Transverse colon (tissue), 4 donors: ENCODE measurements at regions not wholly inside any gene's neighbourhood (a gene's known extent, or its start where the extent isn't known, plus 50 kb on each side); places are given as distances from the start of the nearest gene placed in this dataset.
"Not testable (repeated sequence)": the region's sequence is repeated elsewhere in the genome, so short reads cannot be mapped to it uniquely, and the experiment has no call there.

ENCODE experiments used
- DNase-seq: peaks from one replicate; pipeline ENCODE4 v3.0.0-alpha.2; 2019
- H3K27ac ChIP-seq, 4 donors: fragments of 200-600 bp; sonication (generic); 2 replicates each; pipeline ENCODE4 v1.5.1; 2016 to 2018; ENCODE audit warnings: inconsistent platforms in 4 of 4
- H3K27me3 ChIP-seq: fragments of 200-600 bp; sonication (generic); 2 replicates; pipeline ENCODE4 v1.5.1; 2017; ENCODE audit warnings: inconsistent platforms
- H3K36me3 ChIP-seq, 4 donors: fragments of 200-600 bp; sonication (generic); 2 replicates each; pipeline ENCODE4 v1.5.1; 2017 to 2019; ENCODE audit warnings: inconsistent platforms in 4 of 4
- H3K4me1 ChIP-seq, 4 donors: fragments of 200-600 bp; sonication (generic); 2 replicates each; pipeline ENCODE4 v1.5.1; 2017 to 2020; ENCODE audit warnings: inconsistent platforms in 4 of 4
- H3K4me3 ChIP-seq, 4 donors: fragments of 200-600 bp; sonication (generic); 1 replicate in 1 of 4; 2 replicates in 3 of 4; pipeline versions ENCODE4 v1.5.1 to v1.6.1; 2017 to 2019; ENCODE audit warnings: inconsistent platforms in 4 of 4
- H3K9me3 ChIP-seq, 2 donors: fragments of 200-600 bp; sonication (generic); 2 replicates each; pipeline ENCODE4 v1.5.1; 2017 to 2019; ENCODE audit warnings: inconsistent platforms in 2 of 2
- EP300 ChIP-seq: sonication (generic); formaldehyde crosslinking; IDR thresholded peaks from one replicate; pipeline ENCODE4 v1.6.1; 2017; ENCODE audit warnings: antibody characterized with exemption, low read depth
- POLR2A ChIP-seq: fragments of 450-650 bp; IDR thresholded peaks from one replicate; pipeline ENCODE4 v1.6.1; 2016; ENCODE audit warnings: antibody characterized with exemption, mild to moderate bottlenecking, moderate library complexity
- POLR2AphosphoS5 ChIP-seq, 3 donors: sonication (generic); formaldehyde crosslinking; IDR thresholded peaks; one replicate each; pipeline ENCODE4 v1.6.1; 2016; ENCODE audit warnings: antibody characterized with exemption in 3 of 3
- WGBS, 2 donors: methylation state at CpG; one replicate each; pipeline ENCODE4 v1.1.5; 2018; ENCODE audit warnings: low coverage in 1 of 2; 5-methylcytosine and 5-hydroxymethylcytosine counted together
- in situ Hi-C, 4 donors: fragments of 200-750 bp; cut with MboI; loops; one replicate each; pipeline versions ENCODE4 v1.15.0 to v1.15.1; 2017; ENCODE audit warnings: low sequenced_read_pairs in 3 of 4, low pct_ligation_motif_present in 1 of 4, low pct_unique_long_range_greater_than_20kb in 1 of 4
- intact Hi-C: fragments of 100-400 bp; cut with DNase I; formaldehyde crosslinking; loops from one replicate; pipeline ENCODE4 v1.15.1; 2023; ENCODE audit warnings: low total_unique reads
- TF ChIP-seq, protein P1 (sequence below), 5 experiments: fragments of 200-600 bp in 3 of 5; fragments of 450-650 bp in 2 of 5; sonication (generic) in 3 of 5; IDR thresholded peaks; 1 replicate in 2 of 5; 2 replicates in 3 of 5; pipeline ENCODE4 v1.5.1; 2016 to 2017; ENCODE audit warnings: antibody characterized with exemption in 5 of 5, inconsistent platforms in 3 of 5, mild to moderate bottlenecking in 2 of 5, moderate library complexity in 1 of 5

DNA sequence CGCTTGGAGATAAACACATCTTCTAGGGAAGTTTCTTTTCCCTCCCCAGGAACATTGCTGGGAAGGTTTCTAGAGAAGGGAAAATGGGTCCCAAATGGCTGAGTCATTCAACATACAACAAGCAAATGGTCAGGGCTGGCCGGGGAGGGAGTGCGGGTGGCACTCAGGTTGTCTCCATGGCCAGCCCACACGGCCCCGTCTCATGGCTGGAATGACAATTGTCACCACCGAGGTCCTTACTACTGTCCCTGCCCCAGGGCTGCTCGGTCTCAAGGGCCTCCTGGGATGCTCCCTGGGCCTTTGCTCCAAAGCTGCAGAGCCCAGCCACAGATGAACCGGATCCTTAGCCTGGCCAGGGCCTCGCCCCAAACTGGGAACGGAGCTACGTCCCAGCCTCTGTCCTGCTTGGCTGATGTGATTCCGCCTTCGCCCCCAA lies 121.9 kb downstream of the FGF18 start:
- no peak for TF ChIP-seq POLR2AphosphoS5 (IDR thresholded peaks at IDR 0.05)
- WGBS, 2 donors, result 80 to 88% methylated on average over 1 to 13 of the region's 13 CpGs
- H3K36me3 ChIP-seq, result no peaks in the 10 kb centered on the region
- no peak overlapping the region for H3K4me3 ChIP-seq
- no peaks in the 10 kb centered on the region for H3K9me3 ChIP-seq
- no peaks in the 10 kb centered on the region for H3K4me1 ChIP-seq
- H3K27me3 ChIP-seq, result peaks cover 12% of the 10 kb centered on the region
- no peak overlapping the region for H3K27ac ChIP-seq
- DNase-seq, result no peak
- intact Hi-C loops (no loop called here), in situ Hi-C loops (no loop called here)

DNA sequence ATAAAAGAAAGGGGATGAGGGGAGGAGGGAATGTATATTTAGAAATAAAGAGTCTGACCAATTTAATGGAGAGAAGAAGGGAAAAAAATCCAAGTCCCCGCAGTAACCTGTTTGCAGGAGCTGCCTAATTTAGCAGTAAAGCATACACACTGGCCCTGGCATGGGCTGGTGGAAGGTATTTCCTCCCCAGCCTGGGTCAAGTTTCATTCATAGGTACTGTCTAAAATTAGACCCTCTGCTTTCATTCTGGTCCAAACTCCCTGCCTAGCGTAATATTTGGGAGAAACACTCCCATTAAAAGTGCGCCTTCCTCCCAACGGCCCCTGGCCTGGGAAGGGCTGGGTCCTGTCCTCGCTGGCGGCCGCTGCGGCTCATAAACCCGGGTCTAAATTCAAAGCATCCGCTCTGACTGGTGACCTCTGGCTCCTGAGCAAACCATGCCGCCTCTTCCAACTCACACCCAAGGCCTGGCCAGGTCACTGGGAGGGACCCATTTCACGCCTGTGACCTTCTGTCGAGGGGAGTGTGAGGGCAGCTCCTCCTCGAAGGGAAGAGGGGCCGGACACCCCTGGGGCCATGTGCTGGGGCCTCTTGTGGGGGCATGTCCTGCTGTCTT lies 123.2 kb downstream of the FGF18 start:
- intact Hi-C loops (no loop called here), in situ Hi-C loops (no loop called here)
- TF ChIP-seq EP300 (no peak), POLR2A (no peak)
- no peak for DNase-seq
- 78% methylated on average over 15 of the region's 15 CpGs; no CpG with 5 or more reads in 1 of the 2 donors for WGBS, 2 donors
- H3K9me3 ChIP-seq, result no peaks in the 10 kb centered on the region
- H3K27me3 ChIP-seq, result peaks cover 6% of the 10 kb centered on the region
- no peak overlapping the region for H3K27ac ChIP-seq
- no peaks in the 10 kb centered on the region for H3K4me1 ChIP-seq
- no peaks in the 10 kb centered on the region for H3K36me3 ChIP-seq
- H3K4me3 ChIP-seq, result no peak overlapping the region

DNA sequence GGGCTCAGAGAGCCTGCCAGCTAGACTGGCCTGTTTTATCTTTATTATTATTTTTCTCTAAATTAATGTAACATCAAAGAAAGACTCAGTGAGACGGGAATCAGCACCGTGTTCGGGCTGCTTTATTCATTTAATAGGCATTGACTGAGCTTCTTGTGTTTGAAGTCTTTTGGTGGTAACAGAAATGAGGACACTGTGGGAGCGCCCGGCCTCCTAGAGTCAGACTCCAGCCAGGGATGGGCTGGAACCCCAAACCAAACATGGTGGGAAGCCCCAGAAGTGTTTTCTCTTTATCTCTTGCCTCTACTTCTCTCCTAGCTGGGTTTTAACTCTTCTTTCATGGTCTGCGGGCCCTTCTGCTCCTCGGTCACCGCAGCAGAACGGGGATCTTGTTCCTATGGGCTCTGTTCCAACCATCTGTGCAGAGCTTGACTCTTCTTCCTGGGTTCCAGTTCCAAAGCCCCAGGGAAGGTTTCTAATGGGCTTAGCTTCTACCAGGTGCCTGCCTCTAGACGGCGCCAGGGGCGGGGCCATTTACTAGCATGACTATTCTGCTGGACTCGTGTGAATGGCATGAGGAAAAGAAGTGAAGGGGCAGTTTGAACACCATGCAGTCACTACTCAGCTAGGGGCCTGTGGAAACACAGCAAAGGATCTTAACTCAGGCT lies 123.8 kb downstream of the FGF18 start:
- Histone ChIP-seq H3K27me3 (peaks cover 6% of the 10 kb centered on the region), H3K27ac (no peak overlapping the region), H3K4me3 (no peak overlapping the region), H3K9me3 (no peaks in the 10 kb centered on the region), H3K36me3 (no peaks in the 10 kb centered on the region), H3K4me1 (no peaks in the 10 kb centered on the region)
- intact Hi-C loops, result no loop called here
- WGBS, 2 donors, result 82 to 93% methylated on average over 5 to 13 of the region's 13 CpGs
- DNase-seq, result no peak
- in situ Hi-C loops, result no loop called here
- no peak for TF ChIP-seq EP300
- TF ChIP-seq, protein P1, sequence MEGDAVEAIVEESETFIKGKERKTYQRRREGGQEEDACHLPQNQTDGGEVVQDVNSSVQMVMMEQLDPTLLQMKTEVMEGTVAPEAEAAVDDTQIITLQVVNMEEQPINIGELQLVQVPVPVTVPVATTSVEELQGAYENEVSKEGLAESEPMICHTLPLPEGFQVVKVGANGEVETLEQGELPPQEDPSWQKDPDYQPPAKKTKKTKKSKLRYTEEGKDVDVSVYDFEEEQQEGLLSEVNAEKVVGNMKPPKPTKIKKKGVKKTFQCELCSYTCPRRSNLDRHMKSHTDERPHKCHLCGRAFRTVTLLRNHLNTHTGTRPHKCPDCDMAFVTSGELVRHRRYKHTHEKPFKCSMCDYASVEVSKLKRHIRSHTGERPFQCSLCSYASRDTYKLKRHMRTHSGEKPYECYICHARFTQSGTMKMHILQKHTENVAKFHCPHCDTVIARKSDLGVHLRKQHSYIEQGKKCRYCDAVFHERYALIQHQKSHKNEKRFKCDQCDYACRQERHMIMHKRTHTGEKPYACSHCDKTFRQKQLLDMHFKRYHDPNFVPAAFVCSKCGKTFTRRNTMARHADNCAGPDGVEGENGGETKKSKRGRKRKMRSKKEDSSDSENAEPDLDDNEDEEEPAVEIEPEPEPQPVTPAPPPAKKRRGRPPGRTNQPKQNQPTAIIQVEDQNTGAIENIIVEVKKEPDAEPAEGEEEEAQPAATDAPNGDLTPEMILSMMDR (IDR thresholded peaks at IDR 0.05), result no peak
- no peak for TF ChIP-seq POLR2AphosphoS5 (IDR thresholded peaks at IDR 0.05)
- no peak for TF ChIP-seq POLR2A

DNA sequence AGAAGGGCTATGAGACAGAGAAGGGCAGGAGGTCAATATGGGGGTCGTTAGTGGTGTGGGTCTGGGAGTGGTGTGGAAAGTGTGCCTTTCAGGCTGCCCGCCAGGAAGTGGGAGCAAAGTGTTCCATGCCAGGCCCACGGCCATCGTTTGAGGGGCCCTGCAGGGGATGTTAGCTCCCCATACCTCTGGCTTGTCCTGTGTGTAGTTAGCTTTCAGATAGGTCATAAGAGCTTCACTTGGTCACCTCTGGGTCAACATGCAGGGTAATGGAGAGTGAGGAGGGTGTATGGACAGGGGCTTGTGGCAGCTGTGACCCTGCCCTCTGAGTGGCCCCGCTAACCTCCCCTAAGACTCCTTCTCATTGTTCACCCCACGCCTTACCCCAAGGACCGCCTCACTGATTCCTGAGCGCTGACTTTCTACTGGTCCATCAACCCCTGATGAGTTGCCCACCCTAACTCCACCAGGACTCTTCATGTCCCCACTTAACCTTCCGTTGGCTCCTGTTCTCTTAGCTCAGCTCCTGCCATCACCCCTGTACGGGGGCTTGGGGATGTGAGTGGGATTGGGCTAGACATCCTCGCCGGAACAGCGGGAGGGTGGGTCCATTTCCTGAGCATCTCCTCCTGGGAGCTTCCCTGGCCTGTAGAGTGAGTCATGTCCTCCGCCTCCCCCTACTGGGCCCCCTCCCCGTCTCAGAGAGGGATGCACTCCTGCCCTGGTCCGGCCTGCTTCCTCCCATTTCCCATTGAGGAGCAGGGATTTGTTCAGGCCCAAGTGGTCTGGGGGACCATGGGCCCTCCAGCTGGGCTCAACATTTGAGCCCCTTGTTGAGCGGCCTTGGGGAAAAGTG lies 125.7 kb downstream of the FGF18 start:
- TF ChIP-seq, protein P1 (IDR thresholded peaks at IDR 0.05), result no peak
- TF ChIP-seq POLR2AphosphoS5 (IDR thresholded peaks at IDR 0.05) (no peak), EP300 (no peak), POLR2A (no peak)
- no peak for DNase-seq
- in situ Hi-C loops, result no loop called here

DNA sequence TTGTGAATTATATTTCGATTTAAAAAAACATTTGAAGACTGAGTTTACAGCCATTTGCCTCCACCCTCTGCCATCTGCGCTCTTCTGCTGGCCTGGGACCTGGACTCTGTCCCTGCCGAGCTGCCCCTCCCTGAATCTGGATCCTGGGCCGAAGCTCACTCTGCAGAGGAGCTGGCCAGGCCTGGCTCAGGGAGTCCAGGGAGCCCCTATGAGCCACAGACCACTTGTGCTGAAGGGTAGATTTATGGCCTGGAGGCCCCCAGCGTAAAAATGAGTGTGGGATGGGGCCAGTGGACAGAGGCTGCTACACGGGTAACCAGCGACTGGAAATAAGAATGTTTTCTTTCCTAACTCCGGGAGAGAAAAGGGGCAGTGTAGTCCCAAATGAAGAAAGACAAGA lies 129.8 kb downstream of the FGF18 start:
- Histone ChIP-seq H3K36me3 (no peaks in the 10 kb centered on the region), H3K4me1 (no peaks in the 10 kb centered on the region), H3K27me3 (no peaks in the 10 kb centered on the region), H3K27ac (no peak overlapping the region), H3K9me3 (no peaks in the 10 kb centered on the region), H3K4me3 (no peak overlapping the region)
- TF ChIP-seq, protein P1 (IDR thresholded peaks at IDR 0.05), result no peak
- TF ChIP-seq EP300 (no peak), POLR2AphosphoS5 (IDR thresholded peaks at IDR 0.05) (no peak), POLR2A (no peak)
- 45 to 54% methylated on average over 5 to 8 of the region's 8 CpGs for whole genome bisulfite sequencing, 2 donors
- DNase-seq, result peak; percentile 24
- in situ Hi-C loops, result no loop called here
- intact Hi-C loops, result no loop called here

More for the DNA sequence above, 125.7 kb downstream of the FGF18 start:
- Histone ChIP-seq H3K27ac (no peak overlapping the region), H3K36me3 (no peaks in the 10 kb centered on the region), H3K9me3 (no peaks in the 10 kb centered on the region), H3K4me3 (no peak overlapping the region), H3K4me1 (no peaks in the 10 kb centered on the region), H3K27me3 (peaks cover under 1% of the 10 kb centered on the region)
- intact Hi-C loops, result no loop called here
- WGBS, 2 donors, result 85% methylated on average over 17 of the region's 17 CpGs; no CpG with 5 or more reads in 1 of the 2 donors

DNA sequence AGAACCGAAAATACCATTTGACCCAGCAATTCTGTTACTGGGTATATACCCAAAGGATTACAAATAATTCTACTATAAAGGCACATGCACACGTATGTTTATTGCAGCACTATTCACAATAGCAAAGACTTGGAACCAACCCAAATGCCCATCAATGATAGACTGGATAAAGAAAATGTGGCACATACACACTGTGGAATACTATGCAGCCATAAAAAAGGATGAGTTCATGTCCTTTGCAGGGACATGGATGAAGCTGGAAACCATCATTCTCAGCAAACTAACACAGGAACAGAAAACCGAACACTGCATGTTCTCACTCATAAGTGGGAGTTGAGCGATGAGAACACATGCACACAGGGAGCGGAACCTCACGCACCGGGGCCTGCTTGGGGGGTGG lies 134.4 kb downstream of the FGF18 start:
- H3K4me3 ChIP-seq, H3K27me3 ChIP-seq, H3K27ac ChIP-seq, DNase-seq, H3K36me3 ChIP-seq, in situ Hi-C loops, H3K4me1 ChIP-seq, intact Hi-C loops, H3K9me3 ChIP-seq: not testable (repeated sequence)
- 89 to 93% methylated on average over 5 to 7 of the region's 7 CpGs for WGBS, 2 donors
